Kidney epithelial cell (primary cell): ENCODE measurements at regions not wholly inside any gene's neighbourhood (a gene's known extent, or its start where the extent isn't known, plus 50 kb on each side); places are given as distances from the start of the nearest gene placed in this dataset.
A peak's percentile ranks its signal among the peaks of the same experiment; 100 is the strongest.

ENCODE experiments used
- DNase-seq: peaks from one replicate; pipeline ENCODE4 v3.0.0-alpha.2; 2010; ENCODE audit warnings: low read depth
- H3K27me3 ChIP-seq: 2 replicates; pipeline ENCODE4 v1.6.0; 2011; ENCODE audit warnings: low read length; ENCODE audit not compliant: control insufficient read depth, insufficient read depth
- H3K36me3 ChIP-seq: 2 replicates; pipeline ENCODE4 v1.5.1; 2011; ENCODE audit warnings: low read length; ENCODE audit not compliant: control insufficient read depth, insufficient read depth
- H3K4me3 ChIP-seq: 2 replicates; pipeline ENCODE4 v1.5.1; 2011; ENCODE audit warnings: low read depth, mild to moderate bottlenecking, control low read depth, low read length
- CTCF ChIP-seq: IDR thresholded peaks from 2 replicates; pipeline ENCODE4 v1.5.1; 2011; ENCODE audit warnings: mild to moderate bottlenecking, moderate library complexity, low read length, control low read depth, inconsistent platforms; ENCODE audit not compliant: insufficient read depth, poor library complexity, severe bottlenecking

GRCh38 chr2:82837588-82838304 lies 1621.3 kb downstream of the SUCLG1 start:
- no peaks in the 10 kb centered on the region for H3K27me3 ChIP-seq
- no peak for TF ChIP-seq CTCF
- H3K36me3 ChIP-seq, result no peaks in the 10 kb centered on the region
- peak; percentile 94 for DNase-seq
- no peak overlapping the region for H3K4me3 ChIP-seq

- no peak overlapping the region for H3K4me3 ChIP-seq
- H3K36me3 ChIP-seq, result no peaks in the 10 kb centered on the region
- no peak for DNase-seq
These were observed 1624.2 kb downstream of the SUCLG1 start for GRCh38 chr2:82834893-82835292.

DNA sequence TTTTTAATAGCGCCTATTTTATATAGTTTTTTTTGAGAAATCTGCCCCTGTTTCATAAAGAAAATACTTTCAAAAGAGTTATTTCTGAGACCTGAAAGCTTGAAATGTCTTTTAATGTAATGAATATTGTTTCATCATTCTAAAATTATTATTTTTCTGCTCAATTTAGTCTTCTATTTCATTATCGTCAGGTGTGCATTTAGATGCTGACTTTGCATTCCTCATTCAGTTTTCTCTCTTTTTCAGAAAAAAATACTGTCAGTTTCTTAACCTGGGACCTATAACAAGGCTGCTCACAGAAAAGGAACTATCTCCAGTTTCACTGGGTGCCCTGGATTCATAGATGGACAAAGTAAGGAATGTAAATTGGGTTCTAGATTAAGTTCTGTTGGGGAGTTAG lies 1631.7 kb downstream of the SUCLG1 start:
- Histone ChIP-seq H3K27me3 (no peaks in the 10 kb centered on the region), H3K36me3 (no peaks in the 10 kb centered on the region), H3K4me3 (no peak overlapping the region)
- TF ChIP-seq CTCF, result no peak
- no peak for DNase-seq

More at GRCh38 chr2:82834893-82835292, 1624.2 kb downstream of the SUCLG1 start:
- H3K27me3 ChIP-seq, result no peaks in the 10 kb centered on the region
- TF ChIP-seq CTCF, result no peak

- Histone ChIP-seq H3K36me3 (no peaks in the 10 kb centered on the region), H3K4me3 (no peak overlapping the region), H3K27me3 (no peaks in the 10 kb centered on the region)
- no peak for TF ChIP-seq CTCF
- no peak for DNase-seq
These were observed 1632.6 kb downstream of the SUCLG1 start for GRCh38 chr2:82826437-82826836.

DNA sequence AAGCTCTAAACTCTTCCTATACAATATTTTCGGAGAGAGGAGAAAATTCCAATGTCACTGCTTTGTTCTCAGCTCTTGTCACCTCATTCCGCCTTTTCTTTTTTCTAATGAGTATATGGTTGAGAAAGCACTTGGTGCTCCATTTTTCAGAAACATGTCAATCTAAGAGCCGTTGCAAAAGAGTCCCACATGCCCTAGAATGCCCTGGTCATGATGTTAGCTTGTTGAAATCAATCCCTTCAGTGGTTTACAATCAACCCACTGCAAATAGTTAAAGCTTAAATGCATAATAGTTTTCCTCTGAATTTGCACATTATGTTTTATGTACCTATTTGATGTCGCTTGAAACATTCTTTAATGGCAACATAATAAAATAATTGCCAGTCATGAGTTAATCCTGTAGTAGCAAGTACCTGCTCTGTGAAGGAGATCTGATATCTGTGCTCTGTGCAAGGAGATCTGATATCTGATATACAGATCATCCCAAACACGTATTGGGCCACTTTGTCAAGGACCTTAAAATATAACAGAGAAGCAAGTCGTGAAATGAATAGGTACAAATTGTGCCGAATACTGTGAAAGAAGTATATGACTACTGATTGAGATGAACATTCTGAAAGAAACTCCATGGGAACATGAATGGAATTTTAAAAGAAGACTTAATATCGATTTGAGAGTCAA lies 1633.5 kb downstream of the SUCLG1 start:
- DNase-seq, result no peak
- no peak overlapping the region for H3K4me3 ChIP-seq
- TF ChIP-seq CTCF, result no peak
- H3K36me3 ChIP-seq, result no peaks in the 10 kb centered on the region
- H3K27me3 ChIP-seq, result no peaks in the 10 kb centered on the region
